GM21528 (cell line): ENCODE measurements at regions not wholly inside any gene's neighbourhood (a gene's known extent, or its start where the extent isn't known, plus 50 kb on each side); places are given as distances from the start of the nearest gene placed in this dataset.

Source experiments
- ATAC-seq: cut with Tn5 transposase; IDR thresholded peaks from one replicate; pipeline ENCODE4 v1.9.1; 2021; ENCODE audit warnings: mild to moderate bottlenecking, moderate library complexity; ENCODE audit not compliant: unreplicated experiment, low FRiP score

- no peak for ATAC-seq
Observed at GRCh38 chrX:96311366-96311765, 373.3 kb upstream of the DIAPH2 start.

GRCh38 chrX:96314985-96315384 lies 369.7 kb upstream of the DIAPH2 start:
- no peak for ATAC-seq

DNA sequence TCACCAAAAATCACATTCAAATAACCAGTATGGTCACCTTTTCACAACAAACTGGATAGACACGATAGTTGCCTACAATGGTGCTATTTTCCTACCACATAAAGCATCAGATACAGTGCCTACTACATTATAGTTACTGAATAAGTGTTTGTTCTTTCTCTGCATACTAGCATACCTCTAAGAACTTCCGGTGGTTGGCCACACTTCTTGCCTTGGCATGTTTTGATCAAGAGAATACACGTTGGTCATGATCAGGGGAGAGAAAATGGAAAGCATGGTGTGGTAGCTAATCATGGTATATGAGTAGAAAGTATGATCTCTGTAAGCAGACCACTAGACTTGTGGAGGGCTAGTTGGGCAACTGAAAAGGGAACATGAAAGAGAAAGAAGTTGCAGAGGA lies 322.8 kb upstream of the DIAPH2 start:
- no peak for ATAC-seq

- peak; percentile 81 for ATAC-seq
Observed at GRCh38 chrX:96372313-96373046, 312.2 kb upstream of the DIAPH2 start.

GRCh38 chrX:96373047-96373355 lies 311.6 kb upstream of the DIAPH2 start:
- no peak for ATAC-seq

- no peak for ATAC-seq
Observed at GRCh38 chrX:96376266-96376665, 308.4 kb upstream of the DIAPH2 start.

GRCh38 chrX:96379951-96380350 lies 304.7 kb upstream of the DIAPH2 start:
- no peak for ATAC-seq

DNA sequence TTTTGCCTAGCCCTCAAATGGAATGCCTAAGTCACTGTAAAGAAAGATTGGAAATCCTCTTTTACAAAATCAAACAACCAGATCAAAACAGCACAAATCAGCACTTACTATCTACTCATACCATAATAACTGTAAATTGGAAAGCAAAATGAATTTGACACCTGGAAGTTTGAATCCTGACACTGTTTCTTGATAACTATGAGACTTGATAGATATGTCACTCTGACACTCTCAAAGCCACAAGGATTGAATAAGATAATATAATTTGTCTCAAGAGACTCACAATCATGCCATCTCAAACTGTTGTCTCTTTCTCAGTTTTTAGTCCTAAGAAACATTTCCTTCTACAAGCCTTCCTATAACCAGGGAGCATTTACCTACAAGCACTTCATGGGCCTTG lies 302.6 kb upstream of the DIAPH2 start:
- ATAC-seq: no peak

DNA sequence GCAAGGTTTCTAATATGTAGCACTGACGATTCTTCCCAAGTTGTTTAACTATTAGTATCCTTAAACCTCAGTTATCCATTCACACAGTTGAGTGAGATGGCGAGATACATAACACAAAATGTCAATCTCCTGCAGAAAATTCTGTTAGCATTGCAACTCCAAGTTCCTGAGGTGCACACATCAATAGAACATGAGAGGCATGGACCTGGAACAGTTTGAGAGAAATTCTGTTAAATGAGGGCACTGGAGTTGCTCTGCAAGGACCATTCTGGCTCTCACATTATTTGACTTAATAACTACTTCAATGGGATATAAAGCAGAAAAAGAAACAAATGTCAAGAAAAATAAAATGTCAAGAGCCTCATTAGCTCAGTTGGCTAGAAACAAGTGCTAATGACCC lies 301.2 kb upstream of the DIAPH2 start:
- no peak for ATAC-seq

DNA sequence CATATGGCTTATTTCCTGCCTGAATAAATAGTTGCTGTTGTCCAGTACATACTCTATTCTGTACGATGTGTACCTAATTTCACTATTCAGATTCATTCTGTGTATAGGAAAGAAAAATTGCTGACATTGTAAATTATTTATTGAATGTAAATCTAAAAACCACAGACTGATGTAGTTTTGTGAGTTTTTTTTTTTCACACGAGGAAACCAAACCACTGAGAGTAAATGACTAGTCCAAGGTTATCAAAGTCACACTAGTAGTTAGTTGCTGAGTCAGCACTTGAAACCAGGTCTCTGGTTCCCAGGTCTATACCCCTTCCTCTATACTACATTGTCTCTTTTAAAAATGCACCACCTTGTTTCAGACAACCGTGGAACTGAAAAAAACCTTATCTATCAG lies 298.3 kb upstream of the DIAPH2 start:
- ATAC-seq: no peak

DNA sequence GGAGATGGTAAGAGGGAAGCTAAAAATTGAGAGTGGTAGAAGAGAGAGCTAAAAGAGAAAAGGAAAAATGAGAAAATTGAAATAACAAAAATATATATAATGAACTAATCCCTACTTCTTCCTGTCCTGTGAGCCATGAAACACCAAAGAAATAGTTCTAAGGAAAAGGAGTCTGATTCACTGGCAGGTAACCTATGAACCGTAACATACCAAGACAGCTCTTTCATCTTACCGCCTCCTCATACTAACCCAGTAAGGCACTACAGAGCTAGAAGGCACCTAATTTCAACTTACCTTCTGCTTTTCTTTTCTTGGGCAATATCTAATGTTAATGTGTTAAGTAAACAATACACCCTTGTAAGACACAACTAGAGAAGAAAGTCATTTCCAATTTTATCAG lies 297.7 kb upstream of the DIAPH2 start:
- ATAC-seq: no peak

- ATAC-seq: no peak
Observed at GRCh38 chrX:96387801-96388200, 296.8 kb upstream of the DIAPH2 start.

GRCh38 chrX:96389281-96390047 lies 295.2 kb upstream of the DIAPH2 start:
- no peak for ATAC-seq

DNA sequence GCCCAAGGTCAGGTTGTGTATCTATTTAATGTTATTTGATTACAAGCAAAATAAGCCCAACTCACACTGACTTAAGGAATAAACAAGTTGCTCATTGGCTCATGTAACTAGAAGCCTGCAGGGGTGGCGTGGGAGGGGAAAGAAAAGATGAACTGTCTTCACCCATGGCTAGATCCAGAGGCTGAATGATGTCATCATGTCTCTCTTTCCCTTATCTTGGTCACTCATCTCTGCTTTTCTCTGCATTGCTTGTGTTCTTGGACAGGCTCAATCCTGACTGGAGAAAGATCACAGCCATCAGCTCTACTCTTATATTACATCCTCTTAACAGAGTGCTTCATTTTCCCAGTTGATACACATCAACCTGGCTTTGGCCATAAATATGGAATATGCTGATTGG lies 290.0 kb upstream of the DIAPH2 start:
- ATAC-seq: no peak

DNA sequence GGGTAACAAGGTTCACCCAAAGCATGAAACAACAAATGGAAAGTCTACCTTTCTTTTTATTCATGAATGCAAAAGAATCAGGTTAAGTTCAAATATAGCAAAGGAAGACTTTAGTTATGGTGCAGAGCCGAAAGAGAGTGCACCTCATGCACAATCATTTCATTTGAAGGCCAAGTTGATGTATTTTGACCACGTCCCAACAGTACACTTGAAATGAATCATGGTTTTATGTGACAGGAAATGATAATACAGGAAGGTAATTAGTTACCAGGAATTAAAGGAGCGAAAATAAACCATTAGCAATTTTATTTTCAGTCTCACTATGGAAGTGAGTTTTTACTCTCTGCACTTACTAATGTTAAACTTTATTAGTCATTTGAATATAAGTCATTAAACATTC lies 281.2 kb upstream of the DIAPH2 start:
- ATAC-seq: no peak

- ATAC-seq: no peak
Observed at GRCh38 chrX:96405842-96406241, 278.8 kb upstream of the DIAPH2 start.

GRCh38 chrX:96407072-96407471 lies 277.6 kb upstream of the DIAPH2 start:
- ATAC-seq: no peak

DNA sequence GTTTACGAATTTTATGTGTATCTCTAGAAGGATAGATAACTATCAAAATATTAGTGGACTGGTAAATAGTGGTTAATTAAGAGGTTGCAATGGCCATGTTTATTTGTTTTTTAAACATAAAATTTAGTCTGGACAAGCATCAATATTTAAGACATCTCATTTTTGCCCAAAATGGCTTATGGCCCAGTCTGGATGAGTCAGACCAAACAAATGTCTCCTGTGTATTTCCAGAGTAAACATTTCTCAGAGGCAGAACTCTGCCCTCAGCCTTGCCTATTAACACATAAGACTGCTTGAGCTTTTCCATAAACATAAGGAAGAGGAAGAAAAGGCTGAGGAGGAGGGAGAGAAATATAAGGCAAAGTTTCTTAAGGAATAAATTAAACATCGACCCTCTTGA lies 277.1 kb upstream of the DIAPH2 start:
- ATAC-seq: no peak

DNA sequence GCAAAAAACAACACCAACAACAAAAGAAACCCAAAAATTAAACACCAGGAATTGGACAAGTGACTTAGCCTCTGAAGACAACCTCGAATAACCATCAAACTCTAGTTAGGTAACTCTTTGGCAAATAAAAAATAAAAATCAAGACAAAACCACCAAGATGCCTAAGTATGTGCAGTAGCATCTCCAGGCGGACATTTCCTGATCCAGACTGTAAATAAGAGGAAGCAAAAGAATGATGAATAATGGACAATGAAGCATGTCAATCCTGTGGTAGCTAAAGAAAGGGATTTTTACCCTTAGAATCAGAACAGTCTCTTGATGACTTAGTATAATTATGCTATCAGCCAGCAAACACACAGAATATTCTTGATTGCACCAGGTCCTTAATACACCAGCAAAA lies 276.7 kb upstream of the DIAPH2 start:
- ATAC-seq: no peak

DNA sequence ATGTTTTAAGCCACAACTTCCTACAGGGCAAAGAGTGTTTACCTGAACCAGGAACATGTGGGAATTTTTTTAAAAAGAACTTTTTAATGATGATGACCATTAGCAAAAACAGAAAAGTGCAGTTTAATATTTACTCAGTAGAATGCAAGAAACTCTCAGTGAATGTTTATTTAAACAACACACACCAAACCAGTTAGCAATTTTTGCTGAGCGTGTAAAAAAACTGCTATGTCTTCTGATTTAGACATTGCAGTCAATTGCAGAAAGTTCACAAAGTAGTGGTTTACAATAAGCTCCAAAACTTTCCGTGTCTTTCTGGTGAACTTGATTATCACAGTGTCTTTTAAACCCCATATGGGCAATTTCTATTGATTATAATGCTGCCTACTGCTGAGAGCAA lies 273.7 kb upstream of the DIAPH2 start:
- ATAC-seq: no peak

GRCh38 chrX:96417695-96418094 lies 266.9 kb upstream of the DIAPH2 start:
- ATAC-seq: no peak

GRCh38 chrX:96424007-96424406 lies 260.6 kb upstream of the DIAPH2 start:
- no peak for ATAC-seq
